ENCODE measurements at regions not wholly inside any gene's neighbourhood (a gene's known extent, or its start where the extent isn't known, plus 50 kb on each side); places are given as distances from the start of the nearest gene placed in this dataset.

DNA sequence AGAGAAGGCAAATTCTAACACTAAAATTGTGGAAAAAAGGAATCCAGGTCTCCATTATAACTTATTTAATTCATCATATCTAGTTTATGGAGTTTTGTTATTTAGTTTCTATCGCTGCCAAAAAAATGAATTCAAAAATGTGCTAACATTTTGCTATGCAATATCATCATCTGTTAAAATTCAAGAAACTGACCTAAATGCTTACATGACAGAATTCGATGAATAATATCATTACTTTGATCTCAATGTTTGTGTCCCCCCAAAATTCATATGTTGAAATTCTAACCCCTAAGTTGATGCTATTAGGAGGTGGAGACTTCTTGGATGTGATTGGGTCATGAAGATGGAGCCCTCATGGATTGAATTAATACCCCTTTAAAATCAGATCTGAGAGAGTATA, 775.0 kb downstream of the PCDH17 start:
- TF ChIP-seq, protein P1, sequence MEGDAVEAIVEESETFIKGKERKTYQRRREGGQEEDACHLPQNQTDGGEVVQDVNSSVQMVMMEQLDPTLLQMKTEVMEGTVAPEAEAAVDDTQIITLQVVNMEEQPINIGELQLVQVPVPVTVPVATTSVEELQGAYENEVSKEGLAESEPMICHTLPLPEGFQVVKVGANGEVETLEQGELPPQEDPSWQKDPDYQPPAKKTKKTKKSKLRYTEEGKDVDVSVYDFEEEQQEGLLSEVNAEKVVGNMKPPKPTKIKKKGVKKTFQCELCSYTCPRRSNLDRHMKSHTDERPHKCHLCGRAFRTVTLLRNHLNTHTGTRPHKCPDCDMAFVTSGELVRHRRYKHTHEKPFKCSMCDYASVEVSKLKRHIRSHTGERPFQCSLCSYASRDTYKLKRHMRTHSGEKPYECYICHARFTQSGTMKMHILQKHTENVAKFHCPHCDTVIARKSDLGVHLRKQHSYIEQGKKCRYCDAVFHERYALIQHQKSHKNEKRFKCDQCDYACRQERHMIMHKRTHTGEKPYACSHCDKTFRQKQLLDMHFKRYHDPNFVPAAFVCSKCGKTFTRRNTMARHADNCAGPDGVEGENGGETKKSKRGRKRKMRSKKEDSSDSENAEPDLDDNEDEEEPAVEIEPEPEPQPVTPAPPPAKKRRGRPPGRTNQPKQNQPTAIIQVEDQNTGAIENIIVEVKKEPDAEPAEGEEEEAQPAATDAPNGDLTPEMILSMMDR (IDR thresholded peaks at IDR 0.05) = no peak
- TF ChIP-seq POLR2A (IDR thresholded peaks at IDR 0.05) = no peak

Measured in heart left ventricle (tissue), 13 donors.